ENCODE measurements at regions not wholly inside any gene's neighbourhood (a gene's known extent, or its start where the extent isn't known, plus 50 kb on each side); places are given as distances from the start of the nearest gene placed in this dataset.

GRCh38 chr9:88196142-88196790 lies 58.0 kb upstream of the SPATA31C2 start:
- no peaks in the 10 kb centered on the region for H3K36me3 ChIP-seq
- no peaks in the 10 kb centered on the region for H3K9me3 ChIP-seq
- DNase-seq (ENCODE audit: low spot score) = no peak
- peaks cover 0 to 14% of the 10 kb centered on the region in 2 donors for H3K4me1 ChIP-seq
- TF ChIP-seq, protein P1, sequence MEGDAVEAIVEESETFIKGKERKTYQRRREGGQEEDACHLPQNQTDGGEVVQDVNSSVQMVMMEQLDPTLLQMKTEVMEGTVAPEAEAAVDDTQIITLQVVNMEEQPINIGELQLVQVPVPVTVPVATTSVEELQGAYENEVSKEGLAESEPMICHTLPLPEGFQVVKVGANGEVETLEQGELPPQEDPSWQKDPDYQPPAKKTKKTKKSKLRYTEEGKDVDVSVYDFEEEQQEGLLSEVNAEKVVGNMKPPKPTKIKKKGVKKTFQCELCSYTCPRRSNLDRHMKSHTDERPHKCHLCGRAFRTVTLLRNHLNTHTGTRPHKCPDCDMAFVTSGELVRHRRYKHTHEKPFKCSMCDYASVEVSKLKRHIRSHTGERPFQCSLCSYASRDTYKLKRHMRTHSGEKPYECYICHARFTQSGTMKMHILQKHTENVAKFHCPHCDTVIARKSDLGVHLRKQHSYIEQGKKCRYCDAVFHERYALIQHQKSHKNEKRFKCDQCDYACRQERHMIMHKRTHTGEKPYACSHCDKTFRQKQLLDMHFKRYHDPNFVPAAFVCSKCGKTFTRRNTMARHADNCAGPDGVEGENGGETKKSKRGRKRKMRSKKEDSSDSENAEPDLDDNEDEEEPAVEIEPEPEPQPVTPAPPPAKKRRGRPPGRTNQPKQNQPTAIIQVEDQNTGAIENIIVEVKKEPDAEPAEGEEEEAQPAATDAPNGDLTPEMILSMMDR (IDR thresholded peaks at IDR 0.05) = no peak
- H3K27me3 ChIP-seq = no peaks in the 10 kb centered on the region
- H3K4me3 ChIP-seq = no peak overlapping the region
- no peak overlapping the region for H3K27ac ChIP-seq

GRCh38 chr9:88193766-88194165 lies 55.5 kb upstream of the SPATA31C2 start:
- Histone ChIP-seq H3K27me3 (no peaks in the 10 kb centered on the region), H3K4me3 (no peak overlapping the region), H3K4me1 (peaks cover 0 to 14% of the 10 kb centered on the region in 2 donors), H3K9me3 (peaks cover 0 to 4% of the 10 kb centered on the region in 2 donors), H3K36me3 (no peaks in the 10 kb centered on the region), H3K27ac (peak overlapping the region; percentile 32 to 40)
- TF ChIP-seq, protein P1 (IDR thresholded peaks at IDR 0.05) = no peak
- DNase-seq (ENCODE audit: low spot score) = no peak

DNA sequence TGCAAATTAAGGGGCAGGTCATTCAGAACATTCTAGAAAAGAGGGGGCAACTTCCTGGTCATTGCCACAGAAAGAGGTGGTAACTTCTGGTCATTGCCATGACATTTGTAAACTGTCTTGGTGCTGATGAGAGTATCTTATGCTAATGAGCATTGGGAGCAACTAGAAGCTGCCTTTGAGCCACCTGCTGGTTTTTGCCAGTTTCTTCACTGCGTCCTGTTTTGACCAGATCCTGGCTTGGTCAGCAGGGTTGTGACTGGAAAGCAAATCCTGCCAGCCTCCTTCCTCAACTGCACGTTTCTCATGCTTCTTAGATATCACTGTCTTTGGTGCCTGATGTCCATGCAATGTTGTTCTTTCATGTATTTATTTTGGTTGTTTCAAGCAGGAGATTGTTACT lies 53.2 kb upstream of the SPATA31C2 start:
- Histone ChIP-seq H3K4me1 (no peaks in the 10 kb centered on the region), H3K27me3 (no peaks in the 10 kb centered on the region), H3K4me3 (no peak overlapping the region), H3K36me3 (no peaks in the 10 kb centered on the region), H3K27ac (no peak overlapping the region), H3K9me3 (peaks cover 0 to 4% of the 10 kb centered on the region in 2 donors)
- TF ChIP-seq, protein P1 (IDR thresholded peaks at IDR 0.05) = no peak
- DNase-seq (ENCODE audit: low spot score) = no peak

- no peak overlapping the region for H3K4me3 ChIP-seq
- no peak for DNase-seq (ENCODE audit: low spot score)
- H3K27ac ChIP-seq = no peak overlapping the region
- H3K4me1 ChIP-seq = peaks cover 0 to 6% of the 10 kb centered on the region in 2 donors
- H3K27me3 ChIP-seq = no peaks in the 10 kb centered on the region
- no peaks in the 10 kb centered on the region for H3K36me3 ChIP-seq
- peaks cover 0 to 4% of the 10 kb centered on the region in 2 donors for H3K9me3 ChIP-seq
- TF ChIP-seq, protein P1 (IDR thresholded peaks at IDR 0.05) = no peak
These were observed 51.1 kb upstream of the SPATA31C2 start for GRCh38 chr9:88189371-88189770.
